ENCODE measurements at regions not wholly inside any gene's neighbourhood (a gene's known extent, or its start where the extent isn't known, plus 50 kb on each side); places are given as distances from the start of the nearest gene placed in this dataset.

- DNase-seq (ENCODE audit: low read depth) = no peak
- TF ChIP-seq POLR2A (IDR thresholded peaks at IDR 0.05; ENCODE audit: extremely low read depth, insufficient read length) (no peak), CTCF (IDR thresholded peaks at IDR 0.05; ENCODE audit: low read depth, low read length) (no peak), MYC (IDR thresholded peaks at IDR 0.05; ENCODE audit: low read depth, low read length) (no peak), MAX (IDR thresholded peaks at IDR 0.05; ENCODE audit: low read depth, low read length) (no peak)
- H3K4me3 ChIP-seq (ENCODE audit: low read depth, low read length) = no peak overlapping the region
Measured at GRCh38 chr18:40017021-40017420, 1938.0 kb upstream of the PIK3C3 start.

GRCh38 chr18:40016405-40016804, 1938.6 kb upstream of the PIK3C3 start:
- TF ChIP-seq POLR2A (IDR thresholded peaks at IDR 0.05; ENCODE audit: extremely low read depth, insufficient read length) = no peak
- no peak for TF ChIP-seq CTCF (IDR thresholded peaks at IDR 0.05; ENCODE audit: low read depth, low read length)
- TF ChIP-seq MAX (IDR thresholded peaks at IDR 0.05; ENCODE audit: low read depth, low read length) = no peak
- TF ChIP-seq MYC (IDR thresholded peaks at IDR 0.05; ENCODE audit: low read depth, low read length) = no peak
- no peak for DNase-seq (ENCODE audit: low read depth)
- H3K4me3 ChIP-seq (ENCODE audit: low read depth, low read length) = no peak overlapping the region

GRCh38 chr18:40013001-40013609, 1941.9 kb upstream of the PIK3C3 start:
- no peak for TF ChIP-seq POLR2A (IDR thresholded peaks at IDR 0.05; ENCODE audit: extremely low read depth, insufficient read length)
- no peak for TF ChIP-seq MAX (IDR thresholded peaks at IDR 0.05; ENCODE audit: low read depth, low read length)
- no peak for TF ChIP-seq CTCF (IDR thresholded peaks at IDR 0.05; ENCODE audit: low read depth, low read length)
- TF ChIP-seq MYC (IDR thresholded peaks at IDR 0.05; ENCODE audit: low read depth, low read length) = no peak
- no peak for DNase-seq (ENCODE audit: low read depth)
- H3K4me3 ChIP-seq (ENCODE audit: low read depth, low read length) = no peak overlapping the region

- no peak overlapping the region for H3K4me3 ChIP-seq (ENCODE audit: low read depth, low read length)
- TF ChIP-seq MAX (IDR thresholded peaks at IDR 0.05; ENCODE audit: low read depth, low read length) = no peak
- TF ChIP-seq MYC (IDR thresholded peaks at IDR 0.05; ENCODE audit: low read depth, low read length) = no peak
- TF ChIP-seq CTCF (IDR thresholded peaks at IDR 0.05; ENCODE audit: low read depth, low read length) = no peak
- TF ChIP-seq POLR2A (IDR thresholded peaks at IDR 0.05; ENCODE audit: extremely low read depth, insufficient read length) = no peak
- no peak for DNase-seq (ENCODE audit: low read depth)
Measured at GRCh38 chr18:40011201-40011600, 1943.8 kb upstream of the PIK3C3 start.

- peak; percentile 15 for DNase-seq (ENCODE audit: low read depth)
- no peak for TF ChIP-seq POLR2A (IDR thresholded peaks at IDR 0.05; ENCODE audit: extremely low read depth, insufficient read length)
- H3K4me3 ChIP-seq (ENCODE audit: low read depth, low read length) = no peak overlapping the region
Measured at GRCh38 chr18:40006634-40007033, 1948.4 kb upstream of the PIK3C3 start.

GRCh38 chr18:40004246-40004645, 1950.8 kb upstream of the PIK3C3 start:
- no peak for DNase-seq (ENCODE audit: low read depth)
- H3K4me3 ChIP-seq (ENCODE audit: low read depth, low read length) = no peak overlapping the region
- TF ChIP-seq MYC (IDR thresholded peaks at IDR 0.05; ENCODE audit: low read depth, low read length) (no peak), CTCF (IDR thresholded peaks at IDR 0.05; ENCODE audit: low read depth, low read length) (no peak), POLR2A (IDR thresholded peaks at IDR 0.05; ENCODE audit: extremely low read depth, insufficient read length) (no peak)
